KMS-11 (cell line): ENCODE measurements at regions not wholly inside any gene's neighbourhood (a gene's known extent, or its start where the extent isn't known, plus 50 kb on each side); places are given as distances from the start of the nearest gene placed in this dataset.

Experiments used
- H2AFZ ChIP-seq: fragments of 200-600 bp; sonication (generic); 2 replicates; pipeline ENCODE4 v1.6.1; 2016; ENCODE audit warnings: antibody characterized with exemption, mixed run types, low read depth
- H3K27ac ChIP-seq: fragments of 200-600 bp; sonication (generic); 2 replicates; pipeline ENCODE4 v1.6.1; 2016; ENCODE audit warnings: mild to moderate bottlenecking, mixed run types
- H3K27me3 ChIP-seq: fragments of 200-600 bp; sonication (generic); 2 replicates; pipeline ENCODE4 v1.6.1; 2017; ENCODE audit warnings: mild to moderate bottlenecking, low read depth, mixed run types, moderate library complexity; ENCODE audit not compliant: insufficient read depth
- H3K36me3 ChIP-seq: fragments of 200-600 bp; sonication (generic); 2 replicates; pipeline ENCODE4 v1.6.1; 2017; ENCODE audit warnings: mild to moderate bottlenecking, mixed run types; ENCODE audit not compliant: insufficient read depth
- H3K4me1 ChIP-seq: fragments of 200-600 bp; sonication (generic); 2 replicates; pipeline ENCODE4 v1.6.1; 2016; ENCODE audit warnings: mild to moderate bottlenecking, low read depth, mixed run types; ENCODE audit not compliant: poor library complexity, severe bottlenecking
- H3K4me2 ChIP-seq: fragments of 200-600 bp; sonication (generic); 2 replicates; pipeline ENCODE4 v1.7.0; 2016; ENCODE audit warnings: mild to moderate bottlenecking, mixed run types
- H3K4me3 ChIP-seq: fragments of 200-600 bp; sonication (generic); IDR thresholded peaks from 2 replicates; pipeline ENCODE4 v1.6.1; 2017; ENCODE audit warnings: low read depth, low read length, mixed read lengths; ENCODE audit not compliant: insufficient read depth
- H3K79me2 ChIP-seq: fragments of 200-600 bp; sonication (generic); 2 replicates; pipeline ENCODE4 v1.6.1; 2016; ENCODE audit warnings: low read depth, mixed run types; ENCODE audit not compliant: insufficient read depth
- H3K9ac ChIP-seq: fragments of 200-600 bp; sonication (generic); 2 replicates; pipeline ENCODE4 v1.6.1; 2016; ENCODE audit warnings: mild to moderate bottlenecking, mixed run types
- H4K20me1 ChIP-seq: fragments of 200-600 bp; sonication (generic); 2 replicates; pipeline ENCODE4 v1.6.1; 2016; ENCODE audit warnings: mild to moderate bottlenecking, mixed run types; ENCODE audit not compliant: insufficient read depth
- CTCF ChIP-seq: fragments of 200-600 bp; sonication (generic); conservative IDR thresholded peaks from 2 replicates; pipeline ENCODE4 v1.6.1; 2017; ENCODE audit warnings: low read depth, mild to moderate bottlenecking, antibody characterized with exemption, low read length, moderate library complexity, mixed read lengths

- no peak overlapping the region for H3K4me2 ChIP-seq
- H3K9ac ChIP-seq = no peak overlapping the region
- H3K27me3 ChIP-seq = no peaks in the 10 kb centered on the region
- no peak overlapping the region for H2AFZ ChIP-seq
- H3K79me2 ChIP-seq = no peaks in the 10 kb centered on the region
- H3K4me3 ChIP-seq = no peak overlapping the region
- H3K36me3 ChIP-seq = no peaks in the 10 kb centered on the region
- H3K4me1 ChIP-seq = no peaks in the 10 kb centered on the region
- H3K27ac ChIP-seq = no peak overlapping the region
- no peak for TF ChIP-seq CTCF
- no peaks in the 10 kb centered on the region for H4K20me1 ChIP-seq
Measured at GRCh38 chr2:123136419-123136818, 888.7 kb upstream of the CNTNAP5 start.

GRCh38 chr2:123144082-123144481 is 881.0 kb upstream of the CNTNAP5 start:
- Histone ChIP-seq H4K20me1 (no peaks in the 10 kb centered on the region), H3K27me3 (no peaks in the 10 kb centered on the region), H2AFZ (no peak overlapping the region), H3K9ac (no peak overlapping the region), H3K4me2 (no peak overlapping the region), H3K79me2 (no peaks in the 10 kb centered on the region), H3K4me1 (no peaks in the 10 kb centered on the region), H3K27ac (no peak overlapping the region), H3K36me3 (no peaks in the 10 kb centered on the region), H3K4me3 (no peak overlapping the region)
- no peak for TF ChIP-seq CTCF

GRCh38 chr2:123153041-123153440 is 872.0 kb upstream of the CNTNAP5 start:
- no peak for TF ChIP-seq CTCF

GRCh38 chr2:123154195-123154594 is 870.9 kb upstream of the CNTNAP5 start:
- Histone ChIP-seq H3K27ac (no peak overlapping the region), H3K27me3 (no peaks in the 10 kb centered on the region), H3K36me3 (no peaks in the 10 kb centered on the region), H3K4me1 (no peaks in the 10 kb centered on the region), H3K79me2 (no peaks in the 10 kb centered on the region), H2AFZ (no peak overlapping the region), H3K9ac (no peak overlapping the region), H4K20me1 (no peaks in the 10 kb centered on the region), H3K4me2 (no peak overlapping the region), H3K4me3 (no peak overlapping the region)
- TF ChIP-seq CTCF = no peak

More at GRCh38 chr2:123153041-123153440, 872.0 kb upstream of the CNTNAP5 start:
- no peak overlapping the region for H3K4me3 ChIP-seq
- no peaks in the 10 kb centered on the region for H3K4me1 ChIP-seq
- no peak overlapping the region for H3K4me2 ChIP-seq
- H3K27ac ChIP-seq = no peak overlapping the region
- no peaks in the 10 kb centered on the region for H3K79me2 ChIP-seq
- H2AFZ ChIP-seq = no peak overlapping the region
- H3K27me3 ChIP-seq = no peaks in the 10 kb centered on the region
- no peaks in the 10 kb centered on the region for H4K20me1 ChIP-seq
- H3K36me3 ChIP-seq = no peaks in the 10 kb centered on the region
- no peak overlapping the region for H3K9ac ChIP-seq
